GM18511 (cell line): ENCODE measurements at regions not wholly inside any gene's neighbourhood (a gene's known extent, or its start where the extent isn't known, plus 50 kb on each side); places are given as distances from the start of the nearest gene placed in this dataset.

ENCODE experiments used
- ATAC-seq: cut with Tn5 transposase; IDR thresholded peaks from one replicate; pipeline ENCODE4 v1.9.1; 2021; ENCODE audit warnings: mild to moderate bottlenecking, moderate library complexity; ENCODE audit not compliant: unreplicated experiment

DNA sequence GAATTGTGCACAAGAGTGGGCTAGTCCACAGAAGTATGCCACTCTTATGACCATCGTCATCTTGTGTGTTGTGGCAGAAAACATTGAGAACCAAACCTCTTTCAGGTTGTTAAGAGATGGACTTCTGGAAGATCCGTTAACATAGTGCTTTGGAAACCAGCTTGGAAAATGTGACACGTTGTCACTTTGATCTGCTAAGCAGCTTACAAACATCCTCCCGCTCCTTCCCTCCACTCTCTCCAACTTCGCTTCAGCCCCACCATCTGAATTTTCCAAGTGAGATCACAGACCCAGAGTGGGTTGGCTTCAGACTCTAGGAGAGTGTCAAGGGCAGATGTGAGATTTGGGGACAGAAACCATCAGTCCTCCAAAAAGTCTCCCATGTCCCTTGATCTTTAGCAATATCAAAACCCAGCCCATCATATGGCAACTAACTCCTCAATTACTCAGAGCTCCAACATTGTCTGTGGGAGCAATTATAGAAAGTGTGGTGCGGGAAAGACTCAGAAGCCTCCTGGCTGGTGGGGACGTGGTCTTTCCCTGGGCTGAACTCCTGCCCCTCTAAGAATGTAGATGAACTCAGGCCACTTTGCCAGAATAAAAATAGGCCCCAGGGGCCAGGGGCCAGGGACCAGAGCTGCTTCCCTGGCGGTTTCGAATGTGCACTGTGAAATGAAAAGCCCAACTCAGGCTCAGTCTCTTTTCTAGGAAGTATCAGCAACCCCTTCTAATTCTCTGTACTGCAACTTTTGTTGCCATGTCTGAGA is 129.5 kb downstream of the SLC38A6 start:
- ATAC-seq, result no peak

- no peak for ATAC-seq
These were observed 128.2 kb downstream of the SLC38A6 start for GRCh38 chr14:61109288-61109687.

DNA sequence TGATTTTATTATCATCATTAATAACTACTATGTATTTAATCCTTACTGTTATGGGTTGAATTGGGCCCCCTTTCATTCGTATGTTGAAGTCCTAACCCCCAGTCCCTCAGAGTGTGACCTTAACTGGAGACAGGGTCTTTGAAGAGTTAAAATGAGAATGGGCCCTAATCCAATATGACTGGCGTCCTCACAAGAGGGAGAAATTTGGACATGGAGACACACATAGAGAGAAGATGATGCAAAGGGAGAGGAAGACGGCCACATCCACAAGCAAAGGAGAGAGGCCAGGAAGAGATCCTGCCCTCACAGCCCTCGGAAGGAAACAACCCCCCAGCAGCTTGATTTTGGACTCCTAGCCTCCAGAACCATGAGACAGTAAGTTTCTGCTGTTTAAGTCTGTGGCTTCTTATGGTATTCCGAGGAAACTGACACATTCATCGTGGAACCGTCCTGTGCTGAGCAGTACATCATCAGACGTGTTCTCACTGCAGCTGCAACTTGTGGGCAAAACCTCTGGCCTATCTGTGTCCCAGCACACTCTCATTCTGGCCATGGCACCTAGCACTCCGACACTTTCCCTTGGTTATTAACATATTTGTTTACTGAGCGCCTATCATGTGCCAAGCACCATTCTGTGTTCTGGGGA is 127.6 kb downstream of the SLC38A6 start:
- ATAC-seq, result no peak

DNA sequence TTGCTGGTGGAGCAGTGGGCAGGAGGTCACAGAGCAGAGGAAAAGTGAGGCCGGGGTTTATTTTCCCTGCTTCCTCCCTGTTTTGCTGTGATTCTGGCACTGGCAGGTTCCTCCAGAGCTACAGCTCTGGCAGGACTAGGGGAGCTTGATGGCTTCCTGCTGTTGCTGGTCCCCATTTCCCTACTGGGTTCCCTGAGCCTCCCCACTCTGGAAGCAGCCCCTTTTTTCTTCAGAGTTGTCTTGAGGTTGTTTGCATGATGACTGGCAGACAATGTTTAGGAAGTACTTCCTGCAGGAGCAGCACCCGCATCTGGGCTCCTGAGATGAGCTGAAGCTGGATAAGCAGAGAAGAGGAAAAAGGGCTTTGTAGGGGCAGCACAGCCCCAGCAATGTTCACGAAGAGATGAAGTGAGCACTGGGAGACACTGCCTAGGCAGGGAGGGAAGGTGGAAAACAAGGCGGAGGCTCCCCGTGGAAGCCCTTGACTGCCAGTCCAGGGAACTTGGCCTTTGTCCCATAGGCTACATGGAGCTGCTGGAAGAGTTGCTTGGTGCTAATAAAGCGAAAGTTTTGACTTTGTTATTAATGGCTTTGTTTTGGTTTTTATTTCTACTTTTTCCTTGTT is 126.9 kb downstream of the SLC38A6 start:
- no peak for ATAC-seq

DNA sequence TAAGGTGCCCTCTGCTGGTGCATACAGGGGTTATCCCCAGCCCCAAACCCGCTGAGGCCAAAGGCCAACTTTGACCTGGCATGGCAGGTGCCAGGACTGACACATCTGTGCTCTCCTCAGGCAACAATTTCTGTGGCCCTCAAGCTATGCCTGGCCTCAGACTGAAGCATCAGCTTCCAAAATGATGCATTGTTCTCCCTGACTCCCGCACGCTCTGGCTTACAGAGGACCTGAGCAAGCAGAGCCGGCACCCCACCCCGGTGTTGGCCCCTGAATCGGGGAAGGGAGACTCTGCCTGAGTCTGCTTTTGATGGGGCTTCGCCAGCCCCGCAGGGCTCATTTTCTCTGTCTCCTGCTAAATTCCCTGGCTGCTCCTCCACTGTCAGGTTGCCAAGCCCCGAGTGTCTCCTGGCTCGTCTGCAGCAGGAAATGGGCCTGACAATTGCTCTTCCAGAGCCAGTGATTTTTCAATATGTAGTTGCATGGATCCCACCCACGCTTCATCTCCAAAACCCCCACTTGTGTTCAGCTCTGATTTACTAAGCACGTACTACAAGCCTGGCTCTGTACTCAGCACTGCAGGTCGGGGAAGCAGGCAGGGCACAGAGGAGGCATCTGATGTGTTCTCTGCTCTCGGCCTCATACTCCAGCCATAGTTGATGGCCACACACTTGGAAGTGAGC is 126.1 kb downstream of the SLC38A6 start:
- no peak for ATAC-seq

DNA sequence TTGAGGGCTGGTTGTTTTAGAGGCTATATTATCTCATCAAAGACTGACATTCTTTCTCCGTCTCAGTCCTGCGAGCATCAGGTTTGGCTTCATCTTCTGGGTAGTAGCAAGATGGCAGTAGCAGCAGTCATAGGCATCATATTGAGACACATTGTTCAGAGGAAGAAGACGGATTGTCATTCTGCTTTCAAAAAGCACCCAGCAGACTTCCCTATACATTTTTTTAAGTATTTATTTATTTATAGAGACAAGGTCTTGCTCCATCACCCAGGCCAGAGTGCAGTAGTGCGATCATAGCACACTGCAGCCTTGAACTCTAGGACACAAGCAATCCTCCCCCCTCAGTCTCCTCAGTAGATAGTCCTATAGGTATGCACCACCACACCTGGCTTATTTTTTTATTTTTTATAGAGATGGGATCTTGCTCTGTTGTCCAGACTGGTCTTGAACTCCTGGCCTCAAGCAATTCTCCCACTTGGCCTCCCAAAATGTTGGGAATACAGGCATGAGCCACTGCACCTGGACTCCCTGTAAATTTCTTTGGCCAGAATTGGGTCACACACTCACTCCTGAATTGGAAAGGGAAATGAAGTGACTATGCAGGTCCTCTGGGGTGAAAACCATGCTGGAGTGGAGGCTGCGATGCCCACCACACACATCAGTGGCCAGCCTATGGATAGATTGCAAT is 125.4 kb downstream of the SLC38A6 start:
- ATAC-seq, result no peak

DNA sequence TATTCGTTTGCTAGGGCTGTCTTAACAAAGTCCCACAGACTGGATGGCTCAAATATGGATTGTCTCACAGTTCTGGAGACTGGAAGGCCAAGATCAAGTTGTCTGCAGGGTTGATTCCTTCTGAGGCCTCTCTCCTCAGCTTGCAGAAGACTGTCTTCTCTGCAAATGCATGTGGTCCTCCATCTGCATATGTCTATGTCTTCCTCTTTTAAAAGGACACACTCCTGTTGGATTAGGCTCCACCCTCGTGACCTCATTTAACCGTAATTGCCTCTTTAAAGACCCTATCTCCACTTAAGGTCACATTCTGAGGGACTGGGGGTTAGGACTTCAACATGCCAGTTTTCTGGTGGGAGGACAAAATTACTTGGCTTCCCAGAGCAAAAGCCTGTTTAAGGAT is 123.3 kb downstream of the SLC38A6 start:
- ATAC-seq, result no peak

- ATAC-seq, result peak; percentile 77
These were observed 122.7 kb downstream of the SLC38A6 start for GRCh38 chr14:61103541-61104339.

GRCh38 chr14:61102549-61103466 is 121.8 kb downstream of the SLC38A6 start:
- peak; percentile 22 for ATAC-seq
